CD8-positive, alpha-beta memory T cell (primary cell): ENCODE measurements at regions not wholly inside any gene's neighbourhood (a gene's known extent, or its start where the extent isn't known, plus 50 kb on each side); places are given as distances from the start of the nearest gene placed in this dataset.

ENCODE experiments used
- CTCF ChIA-PET: fragments of 350-600 bp; sonication (Branson Sonifier 250); formaldehyde crosslinking; loops from one replicate; lab custom pipeline; 2021; ENCODE audit warnings: antibody characterized with exemption; lab: Charles Lee
- POLR2A ChIA-PET: fragments of 350-600 bp; sonication (Branson Sonifier 250); formaldehyde crosslinking; loops from one replicate; lab custom pipeline; 2021; ENCODE audit warnings: antibody characterized with exemption; lab: Charles Lee
- DNase-seq, 5 donors: peaks; one replicate each; pipeline versions ENCODE4 v3.0.0 to v3.0.0-alpha.2; 2020 to 2022; ENCODE audit warnings: mixed read lengths in 1 of 5
- H3K27ac ChIP-seq: one replicate; pipeline ENCODE4 v1.7.0; 2013; ENCODE audit warnings: low read depth, mild to moderate bottlenecking, low read length, moderate library complexity
- H3K27me3 ChIP-seq: 2 replicates; pipeline ENCODE4 v1.7.0; 2013; ENCODE audit warnings: low read length, mild to moderate bottlenecking; ENCODE audit not compliant: insufficient read depth, poor library complexity, severe bottlenecking
- H3K36me3 ChIP-seq: 2 replicates; pipeline ENCODE4 v1.7.0; 2013; ENCODE audit warnings: mild to moderate bottlenecking, low read length, moderate library complexity; ENCODE audit not compliant: insufficient read depth
- H3K4me1 ChIP-seq: 2 replicates; pipeline ENCODE4 v1.7.0; 2013; ENCODE audit warnings: mild to moderate bottlenecking, low read length, moderate library complexity; ENCODE audit not compliant: insufficient read depth
- H3K4me3 ChIP-seq: 2 replicates; pipeline ENCODE4 v1.7.0; 2013; ENCODE audit warnings: mild to moderate bottlenecking, low read length
- H3K9me3 ChIP-seq: 2 replicates; pipeline ENCODE4 v1.7.0; 2013; ENCODE audit warnings: mild to moderate bottlenecking, low read length
- H3K27ac Mint-ChIP-seq, 8 donors: one replicate each; pipeline ENCODE4 v1.8.0; 2020 to 2021; ENCODE audit warnings: mixed read lengths in 8 of 8, mild to moderate bottlenecking in 6 of 8, inconsistent platforms in 3 of 8, moderate library complexity in 3 of 8
- H3K27me3 Mint-ChIP-seq, 2 donors: one replicate each; pipeline ENCODE4 v1.8.0; 2020 to 2021; ENCODE audit warnings: mixed read lengths in 2 of 2, mild to moderate bottlenecking in 1 of 2, moderate library complexity in 1 of 2
- H3K36me3 Mint-ChIP-seq, 3 donors: one replicate each; pipeline ENCODE4 v1.8.0; 2020 to 2021; ENCODE audit warnings: mixed read lengths in 3 of 3, inconsistent platforms in 1 of 3, mild to moderate bottlenecking in 1 of 3
- H3K4me1 Mint-ChIP-seq, 3 donors: one replicate each; pipeline ENCODE4 v1.8.0; 2020 to 2021; ENCODE audit warnings: mixed read lengths in 3 of 3, inconsistent platforms in 1 of 3, mild to moderate bottlenecking in 1 of 3
- H3K4me3 Mint-ChIP-seq, 7 donors: one replicate each; pipeline ENCODE4 v1.8.0; 2020 to 2021; ENCODE audit warnings: mixed read lengths in 7 of 7, mild to moderate bottlenecking in 6 of 7, moderate library complexity in 4 of 7, inconsistent platforms in 2 of 7
- H3K9me3 Mint-ChIP-seq, 5 donors: one replicate each; pipeline ENCODE4 v1.8.0; 2020 to 2022; ENCODE audit warnings: mixed read lengths in 5 of 5, mild to moderate bottlenecking in 3 of 5, moderate library complexity in 2 of 5, inconsistent platforms in 1 of 5

DNA sequence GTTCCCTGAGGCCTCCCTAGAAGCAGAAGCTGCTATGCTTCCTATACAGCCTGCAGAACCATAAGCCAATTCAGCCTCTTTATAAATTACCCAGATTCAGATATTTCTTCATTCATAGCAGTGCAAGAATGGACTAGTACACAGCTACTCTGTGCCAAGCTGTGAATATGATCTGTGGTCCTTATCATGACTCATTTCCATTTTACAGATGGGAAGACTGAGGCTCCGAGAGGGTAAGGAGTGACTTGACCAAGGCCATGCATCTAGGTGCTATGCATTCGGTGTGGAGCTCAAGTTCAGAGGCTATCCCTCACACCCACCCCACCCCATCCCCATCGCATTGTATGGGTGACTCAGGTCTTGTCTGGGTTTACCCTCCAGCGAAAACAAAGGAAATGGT, 52.3 kb upstream of the DISP3 start:
- ChIA-PET CTCF (interaction anchor here (0.9 kb wide), 1 partner anchor 293 kb away, joined by 3 read pairs; no protein-coding TSS in a partner anchor), POLR2A (no interaction called here)
- Mint-ChIP-seq H3K27ac (no peak overlapping the region), H3K36me3 (no peaks in the 10 kb centered on the region), H3K4me3 (no peak overlapping the region), H3K4me1 (no peaks in the 10 kb centered on the region), H3K9me3 (no peaks in the 10 kb centered on the region), H3K27me3 (peaks cover 2 to 22% of the 10 kb centered on the region in 2 donors)
- H3K9me3 ChIP-seq: no peaks in the 10 kb centered on the region
- no peaks in the 10 kb centered on the region for H3K27me3 ChIP-seq
- no peak for DNase-seq
- H3K4me3 ChIP-seq: no peak overlapping the region
- H3K4me1 ChIP-seq: no peaks in the 10 kb centered on the region
- H3K36me3 ChIP-seq: no peaks in the 10 kb centered on the region
- H3K27ac ChIP-seq: no peak overlapping the region

DNA sequence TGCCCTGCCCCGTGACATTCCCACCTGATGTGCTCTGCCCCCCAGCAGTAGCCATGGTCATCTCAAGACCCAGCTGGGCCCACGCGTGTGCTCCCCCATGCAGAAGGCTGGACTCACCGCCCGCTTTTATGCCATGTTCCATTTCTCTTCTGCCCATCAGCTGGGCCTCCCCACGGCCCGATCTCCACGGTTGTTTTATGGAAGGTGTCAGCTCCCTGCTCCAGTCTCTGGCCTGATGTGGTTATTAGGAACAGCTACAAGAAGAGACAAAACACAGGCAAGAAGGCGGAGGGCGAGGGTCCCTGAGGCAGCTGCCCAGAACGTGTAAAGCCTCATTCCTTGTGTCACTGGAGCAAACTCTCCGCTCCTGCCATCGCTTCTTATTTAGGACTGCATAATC, 50.2 kb upstream of the DISP3 start:
- no peak overlapping the region for H3K27ac ChIP-seq
- DNase-seq: peak in 1 of 5 donors; percentile 19
- H3K27ac Mint-ChIP-seq: no peak overlapping the region
- no peak overlapping the region for H3K4me3 ChIP-seq
- POLR2A ChIA-PET: no interaction called here
- no peaks in the 10 kb centered on the region for H3K9me3 ChIP-seq
- H3K27me3 ChIP-seq: no peaks in the 10 kb centered on the region
- no peaks in the 10 kb centered on the region for H3K36me3 ChIP-seq
- peaks cover 4 to 20% of the 10 kb centered on the region in 2 donors for H3K27me3 Mint-ChIP-seq
- H3K4me1 ChIP-seq: no peaks in the 10 kb centered on the region
- no peak overlapping the region for H3K4me3 Mint-ChIP-seq
- no peaks in the 10 kb centered on the region for H3K4me1 Mint-ChIP-seq
- H3K9me3 Mint-ChIP-seq: no peaks in the 10 kb centered on the region
- CTCF ChIA-PET: no interaction called here
- no peaks in the 10 kb centered on the region for H3K36me3 Mint-ChIP-seq
